Spinal cord (tissue), 9 donors: ENCODE measurements at regions not wholly inside any gene's neighbourhood (a gene's known extent, or its start where the extent isn't known, plus 50 kb on each side); places are given as distances from the start of the nearest gene placed in this dataset.
"Not testable (repeated sequence)": the region's sequence is repeated elsewhere in the genome, so short reads cannot be mapped to it uniquely, and the experiment has no call there.

ENCODE experiments used
- DNase-seq, 6 donors: peaks; one replicate each; pipeline versions ENCODE4 v3.0.0 to v3.0.0-alpha.2; 2013 to 2015; ENCODE audit warnings: low spot score in 6 of 6, low read depth in 4 of 6
- H3K27ac ChIP-seq: one replicate; pipeline ENCODE4 v1.5.1; 2013; ENCODE audit warnings: low read depth, low read length, control low read depth
- H3K27me3 ChIP-seq: one replicate; pipeline ENCODE4 v1.6.1; 2013; ENCODE audit warnings: low read length; ENCODE audit not compliant: control insufficient read depth, insufficient read depth
- H3K36me3 ChIP-seq: one replicate; pipeline ENCODE4 v1.6.1; 2013; ENCODE audit warnings: low read length; ENCODE audit not compliant: control insufficient read depth, insufficient read depth
- H3K4me1 ChIP-seq: one replicate; pipeline ENCODE4 v1.6.1; 2013; ENCODE audit warnings: low read length; ENCODE audit not compliant: control insufficient read depth, insufficient read depth
- H3K4me3 ChIP-seq: one replicate; pipeline ENCODE4 v1.5.1; 2013; ENCODE audit warnings: low read depth, low read length, control low read depth
- H3K9me3 ChIP-seq: one replicate; pipeline ENCODE4 v1.6.1; 2013; ENCODE audit warnings: low read length; ENCODE audit not compliant: control insufficient read depth, insufficient read depth
- WGBS: methylation state at CpG from one replicate; pipeline ENCODE4 v1.1.5; 2013; ENCODE audit warnings: missing lambda C conversion rate; ENCODE audit not compliant: insufficient coverage; 5-methylcytosine and 5-hydroxymethylcytosine counted together
- donor health status: healthy.

GRCh38 chr15:26213427-26213826 lies 350.3 kb upstream of the ATP10A start:
- H3K4me1 ChIP-seq = no peaks in the 10 kb centered on the region
- no peaks in the 10 kb centered on the region for H3K27me3 ChIP-seq
- WGBS = no CpG with 5 or more reads among the region's 2 CpGs
- no peaks in the 10 kb centered on the region for H3K36me3 ChIP-seq
- DNase-seq = no peak
- H3K9me3 ChIP-seq = no peaks in the 10 kb centered on the region
- H3K27ac ChIP-seq = no peak overlapping the region
- H3K4me3 ChIP-seq = no peak overlapping the region

GRCh38 chr15:26212109-26212508 lies 349.0 kb upstream of the ATP10A start:
- Histone ChIP-seq H3K4me3 (no peak overlapping the region), H3K4me1 (no peaks in the 10 kb centered on the region), H3K36me3 (no peaks in the 10 kb centered on the region), H3K9me3 (no peaks in the 10 kb centered on the region), H3K27me3 (no peaks in the 10 kb centered on the region), H3K27ac (no peak overlapping the region)
- DNase-seq = peak in 1 of 6 donors; percentile 37
- WGBS = no CpG with 5 or more reads among the region's 1 CpG

GRCh38 chr15:26210980-26211379 lies 347.9 kb upstream of the ATP10A start:
- no peaks in the 10 kb centered on the region for H3K36me3 ChIP-seq
- no peaks in the 10 kb centered on the region for H3K9me3 ChIP-seq
- no peaks in the 10 kb centered on the region for H3K4me1 ChIP-seq
- H3K27me3 ChIP-seq = no peaks in the 10 kb centered on the region
- H3K4me3 ChIP-seq = no peak overlapping the region
- no peak overlapping the region for H3K27ac ChIP-seq
- DNase-seq = no peak
- no CpG with 5 or more reads among the region's 3 CpGs for WGBS

- no peaks in the 10 kb centered on the region for H3K36me3 ChIP-seq
- H3K9me3 ChIP-seq = no peaks in the 10 kb centered on the region
Measured at GRCh38 chr15:26201177-26201858, 338.2 kb upstream of the ATP10A start.

GRCh38 chr15:26200427-26200826 lies 337.3 kb upstream of the ATP10A start:
- WGBS = 43% methylated on average over 2 of the region's 8 CpGs

More at GRCh38 chr15:26201177-26201858, 338.2 kb upstream of the ATP10A start:
- Histone ChIP-seq H3K27me3 (no peaks in the 10 kb centered on the region), H3K27ac (no peak overlapping the region), H3K4me3 (no peak overlapping the region), H3K4me1 (peaks cover 3% of the 10 kb centered on the region)
- no peak for DNase-seq
- WGBS = 66% methylated on average over 7 of the region's 9 CpGs

GRCh38 chr15:26197719-26198118 lies 334.6 kb upstream of the ATP10A start:
- no peak overlapping the region for H3K27ac ChIP-seq
- H3K36me3 ChIP-seq = no peaks in the 10 kb centered on the region
- 35% methylated on average over 4 of the region's 5 CpGs for WGBS
- DNase-seq = peak in 2 of 6 donors; percentile 34 to 39
- peaks cover 3% of the 10 kb centered on the region for H3K4me1 ChIP-seq
- H3K27me3 ChIP-seq = no peaks in the 10 kb centered on the region
- no peaks in the 10 kb centered on the region for H3K9me3 ChIP-seq
- no peak overlapping the region for H3K4me3 ChIP-seq

More at GRCh38 chr15:26200427-26200826, 337.3 kb upstream of the ATP10A start:
- H3K27ac ChIP-seq = no peak overlapping the region
- H3K36me3 ChIP-seq = no peaks in the 10 kb centered on the region
- DNase-seq = peak in 1 of 6 donors; percentile 78
- peaks cover 3% of the 10 kb centered on the region for H3K4me1 ChIP-seq
- no peaks in the 10 kb centered on the region for H3K9me3 ChIP-seq
- H3K27me3 ChIP-seq = no peaks in the 10 kb centered on the region
- H3K4me3 ChIP-seq = no peak overlapping the region

- WGBS = 89% methylated on average over 1 of the region's 1 CpG
Measured at GRCh38 chr15:26197060-26197459, 333.9 kb upstream of the ATP10A start.

GRCh38 chr15:26191193-26191592 lies 328.1 kb upstream of the ATP10A start:
- H3K9me3 ChIP-seq = no peaks in the 10 kb centered on the region
- 20% methylated on average over 1 of the region's 2 CpGs for WGBS
- H3K4me1 ChIP-seq = no peaks in the 10 kb centered on the region
- DNase-seq = peak in 1 of 6 donors; percentile 6
- no peaks in the 10 kb centered on the region for H3K27me3 ChIP-seq
- H3K4me3 ChIP-seq = no peak overlapping the region
- no peak overlapping the region for H3K27ac ChIP-seq
- no peaks in the 10 kb centered on the region for H3K36me3 ChIP-seq

More at GRCh38 chr15:26197060-26197459, 333.9 kb upstream of the ATP10A start:
- H3K9me3 ChIP-seq = no peaks in the 10 kb centered on the region
- DNase-seq = no peak
- no peaks in the 10 kb centered on the region for H3K27me3 ChIP-seq
- H3K27ac ChIP-seq = no peak overlapping the region
- no peak overlapping the region for H3K4me3 ChIP-seq
- H3K36me3 ChIP-seq = no peaks in the 10 kb centered on the region
- peaks cover 3% of the 10 kb centered on the region for H3K4me1 ChIP-seq

- not testable (repeated sequence) for H3K36me3 ChIP-seq, H3K27ac ChIP-seq, H3K27me3 ChIP-seq, H3K4me3 ChIP-seq, H3K4me1 ChIP-seq, H3K9me3 ChIP-seq
- peak in 1 of 6 donors; percentile 38 for DNase-seq
- 95% methylated on average over 9 of the region's 10 CpGs for WGBS
Measured at GRCh38 chr15:26186138-26186537, 323.0 kb upstream of the ATP10A start.

- WGBS = no CpG with 5 or more reads among the region's 2 CpGs
- H3K4me1 ChIP-seq = peaks cover 8% of the 10 kb centered on the region
- no peak for DNase-seq
- no peak overlapping the region for H3K27ac ChIP-seq
- no peak overlapping the region for H3K4me3 ChIP-seq
- no peaks in the 10 kb centered on the region for H3K36me3 ChIP-seq
- H3K9me3 ChIP-seq = no peaks in the 10 kb centered on the region
- H3K27me3 ChIP-seq = no peaks in the 10 kb centered on the region
Measured at GRCh38 chr15:26182441-26182840, 319.3 kb upstream of the ATP10A start.
